GM18520 (cell line): ENCODE measurements at regions not wholly inside any gene's neighbourhood (a gene's known extent, or its start where the extent isn't known, plus 50 kb on each side); places are given as distances from the start of the nearest gene placed in this dataset.
A peak's percentile ranks its signal among the peaks of the same experiment; 100 is the strongest.

Experiments
- ATAC-seq: cut with Tn5 transposase; IDR thresholded peaks from one replicate; pipeline ENCODE4 v1.9.1; 2021; ENCODE audit not compliant: unreplicated experiment

GRCh38 chr13:40484101-40484800 lies 182.2 kb downstream of the FOXO1 start:
- ATAC-seq = no peak

- ATAC-seq = no peak
These were observed 181.5 kb downstream of the FOXO1 start for GRCh38 chr13:40484974-40485373.

GRCh38 chr13:40485611-40486517 lies 180.6 kb downstream of the FOXO1 start:
- peak; percentile 39 for ATAC-seq

- no peak for ATAC-seq
These were observed 179.8 kb downstream of the FOXO1 start for GRCh38 chr13:40486518-40487163.

GRCh38 chr13:40488869-40489391 lies 177.5 kb downstream of the FOXO1 start:
- no peak for ATAC-seq

GRCh38 chr13:40490086-40490758 lies 176.2 kb downstream of the FOXO1 start:
- ATAC-seq = no peak

- ATAC-seq = no peak
These were observed 173.9 kb downstream of the FOXO1 start for GRCh38 chr13:40492511-40492910.

GRCh38 chr13:40494513-40494912 lies 171.9 kb downstream of the FOXO1 start:
- ATAC-seq = no peak

GRCh38 chr13:40494946-40495620 lies 171.4 kb downstream of the FOXO1 start:
- no peak for ATAC-seq

- ATAC-seq = no peak
These were observed 170.8 kb downstream of the FOXO1 start for GRCh38 chr13:40495621-40496001.

- no peak for ATAC-seq
These were observed 170.2 kb downstream of the FOXO1 start for GRCh38 chr13:40496035-40496810.

- no peak for ATAC-seq
These were observed 168.0 kb downstream of the FOXO1 start for GRCh38 chr13:40498461-40498860.

GRCh38 chr13:40502236-40502635 lies 164.2 kb downstream of the FOXO1 start:
- ATAC-seq = no peak

- ATAC-seq = no peak
These were observed 163.4 kb downstream of the FOXO1 start for GRCh38 chr13:40503011-40503410.

GRCh38 chr13:40503966-40504591 lies 162.4 kb downstream of the FOXO1 start:
- ATAC-seq = no peak

GRCh38 chr13:40504641-40505040 lies 161.8 kb downstream of the FOXO1 start:
- no peak for ATAC-seq

GRCh38 chr13:40505196-40505595 lies 161.2 kb downstream of the FOXO1 start:
- no peak for ATAC-seq
